Activated CD4-positive, alpha-beta T cell treated with anti-CD3 and anti-CD28 coated beads, Interleukin-2, amount 50 U/mL, for 24 hours (primary cell): ENCODE measurements at regions not wholly inside any gene's neighbourhood (a gene's known extent, or its start where the extent isn't known, plus 50 kb on each side); places are given as distances from the start of the nearest gene placed in this dataset.

Source experiments
- DNase-seq, 2 donors: peaks; one replicate each; pipeline ENCODE4 v3.0.0-alpha.2; 2020; ENCODE audit warnings: low read depth in 1 of 2, low spot score in 1 of 2

- no peak for DNase-seq
Measured at GRCh38 chr4:182155806-182156205, 87.4 kb upstream of the TENM3 start.

DNA sequence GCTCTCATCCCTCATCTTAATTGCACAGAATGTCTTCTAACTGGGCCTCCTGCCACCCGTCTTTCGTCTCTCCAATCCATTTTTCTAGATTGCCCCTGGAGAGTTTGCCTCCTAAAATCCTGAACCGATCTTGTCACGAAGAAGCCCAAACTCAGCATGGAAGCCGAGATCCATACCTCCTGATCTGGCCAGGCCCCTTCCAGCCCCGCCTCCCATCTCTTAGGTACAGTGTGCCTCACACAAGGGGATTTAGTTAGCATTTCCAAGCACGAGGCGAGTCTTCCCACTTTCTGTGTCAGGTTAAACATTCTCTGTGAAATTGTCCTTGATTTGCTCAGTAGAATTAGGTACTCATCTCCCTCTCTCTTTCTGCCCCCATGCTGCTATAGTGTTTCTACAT, 80.0 kb upstream of the TENM3 start:
- DNase-seq = no peak

- DNase-seq = no peak
Measured at GRCh38 chr4:182169572-182169971, 73.6 kb upstream of the TENM3 start.

- no peak for DNase-seq
Measured at GRCh38 chr4:182169987-182170386, 73.2 kb upstream of the TENM3 start.

- no peak for DNase-seq
Measured at GRCh38 chr4:182170417-182170935, 72.7 kb upstream of the TENM3 start.

- no peak for DNase-seq
Measured at GRCh38 chr4:182174979-182175378, 68.2 kb upstream of the TENM3 start.

DNA sequence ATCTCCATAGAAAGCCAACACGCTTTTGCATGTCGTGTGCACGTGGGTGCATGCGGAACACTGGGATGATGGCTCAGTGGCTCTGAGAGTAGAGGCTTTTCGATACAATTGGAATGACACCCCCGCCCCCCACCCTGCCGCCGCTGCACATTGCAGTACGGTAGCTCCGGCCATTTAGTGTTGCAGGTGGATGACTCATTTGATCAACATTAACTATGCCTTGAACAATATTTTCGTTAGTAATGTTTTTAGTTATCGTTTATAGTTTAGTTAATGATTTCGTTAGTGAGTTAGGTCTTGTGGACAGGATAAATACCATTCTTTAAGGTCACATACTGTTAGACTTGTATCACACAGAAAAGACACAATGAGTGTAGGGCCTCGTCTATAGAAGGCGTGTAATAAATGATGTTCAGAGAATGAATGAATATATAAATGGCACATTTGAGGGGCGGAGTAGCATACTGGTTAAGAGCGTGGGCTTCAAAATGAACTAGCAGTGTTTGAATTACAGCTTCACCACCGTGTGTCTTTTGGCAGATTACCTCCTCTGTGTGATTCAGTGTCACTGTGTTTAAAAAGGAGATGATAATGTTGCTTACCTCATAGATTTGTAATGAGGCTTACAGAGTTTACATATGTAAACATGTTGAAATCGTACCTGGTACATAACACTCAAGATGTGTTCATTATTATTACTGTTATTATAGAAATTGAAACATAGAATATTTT, 67.2 kb upstream of the TENM3 start:
- DNase-seq = no peak

- DNase-seq = no peak
Measured at GRCh38 chr4:182177166-182177565, 66.0 kb upstream of the TENM3 start.

DNA sequence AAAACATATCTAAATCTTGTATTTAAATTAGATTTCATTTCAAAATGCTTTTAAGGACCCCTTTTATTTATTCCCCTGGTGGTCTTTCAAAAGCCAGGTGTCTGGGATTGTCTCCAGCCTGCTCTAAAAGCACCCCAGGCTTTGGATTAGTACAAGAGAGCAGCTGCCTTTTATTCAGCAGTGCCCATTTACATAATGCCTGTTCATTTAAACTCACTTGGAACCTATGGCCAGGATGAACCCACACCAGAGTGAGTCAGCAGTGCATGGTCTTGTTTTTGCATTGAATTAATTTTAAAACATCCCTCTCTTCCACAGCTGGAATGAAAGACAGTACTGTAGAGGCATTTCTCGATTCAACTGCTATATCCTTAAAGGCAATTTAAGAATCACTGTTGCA, 64.1 kb upstream of the TENM3 start:
- DNase-seq = no peak

GRCh38 chr4:182179751-182180150, 63.5 kb upstream of the TENM3 start:
- no peak for DNase-seq

GRCh38 chr4:182185491-182185890, 57.7 kb upstream of the TENM3 start:
- DNase-seq = no peak

DNA sequence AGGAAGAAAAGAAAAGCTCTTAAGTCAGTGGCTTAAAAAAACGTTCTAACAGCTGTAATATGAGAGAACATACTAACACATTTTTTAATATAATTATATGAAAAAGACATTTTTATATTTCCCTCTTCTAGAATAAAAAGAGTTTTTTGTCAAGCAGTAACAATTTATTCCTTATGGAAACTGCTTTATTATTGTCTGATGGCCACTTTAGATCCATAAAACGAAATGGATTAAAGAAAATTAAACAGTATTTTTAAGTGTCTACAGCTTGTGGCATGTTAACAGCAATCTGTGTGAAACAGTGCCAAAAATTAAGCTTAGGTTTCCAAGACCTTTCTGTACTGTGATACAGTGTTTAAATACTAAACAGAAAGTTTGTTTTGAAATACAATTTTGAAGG, 55.5 kb upstream of the TENM3 start:
- DNase-seq = no peak

DNA sequence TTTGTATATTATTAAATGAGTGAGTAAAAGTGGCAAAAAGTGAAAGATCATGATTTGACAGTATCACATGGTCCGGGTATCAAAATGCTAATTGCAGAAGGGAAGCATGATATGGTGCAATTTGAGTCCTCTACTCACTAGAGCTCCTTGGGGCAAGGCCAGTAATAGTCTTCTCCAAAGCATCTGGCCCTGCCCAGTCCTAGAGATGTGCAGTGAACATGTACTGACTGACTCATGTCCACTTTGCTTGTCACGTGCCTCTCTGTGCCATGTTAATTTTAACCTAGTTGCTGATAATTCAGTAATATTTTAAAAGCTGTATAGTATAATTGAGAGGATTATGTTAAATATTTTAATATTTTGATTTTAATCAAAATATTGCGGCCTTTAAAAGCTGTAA, 54.6 kb upstream of the TENM3 start:
- DNase-seq = no peak

DNA sequence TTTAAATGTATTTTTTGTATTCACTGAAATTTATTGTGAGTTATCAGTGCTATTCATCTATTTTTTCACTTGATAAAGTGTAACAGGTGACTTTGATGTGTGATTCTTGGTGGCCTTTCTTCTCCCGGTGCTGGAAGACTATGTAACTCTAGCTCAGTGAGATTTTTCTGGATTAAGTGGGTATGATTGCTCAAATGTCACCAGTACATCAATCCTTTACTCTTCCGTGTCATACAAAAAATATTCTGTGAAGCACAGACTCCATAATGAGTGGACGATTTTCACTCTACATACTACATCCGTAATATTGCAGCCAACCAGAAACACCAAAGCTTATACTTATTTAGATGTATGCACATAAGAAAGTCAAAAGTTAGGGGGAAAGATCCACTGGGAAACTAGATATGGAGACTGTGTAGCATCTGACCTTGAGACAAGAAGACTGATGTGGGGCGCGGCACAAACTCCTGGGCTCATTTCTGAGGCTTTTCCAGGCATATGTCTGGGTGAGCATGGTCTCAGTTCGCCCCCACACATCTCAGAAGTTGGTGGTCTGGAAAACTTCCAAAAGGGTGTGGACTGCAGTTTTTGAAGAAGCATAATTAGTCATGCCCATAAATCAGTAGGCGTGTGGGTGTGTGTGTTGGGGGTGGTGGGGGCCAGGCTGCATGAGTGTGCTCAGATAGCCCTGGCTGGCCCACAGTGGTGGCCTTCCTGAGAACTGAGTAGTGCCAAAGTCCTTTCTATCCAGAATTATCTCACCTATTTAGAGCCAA, 53.9 kb upstream of the TENM3 start:
- DNase-seq = no peak

DNA sequence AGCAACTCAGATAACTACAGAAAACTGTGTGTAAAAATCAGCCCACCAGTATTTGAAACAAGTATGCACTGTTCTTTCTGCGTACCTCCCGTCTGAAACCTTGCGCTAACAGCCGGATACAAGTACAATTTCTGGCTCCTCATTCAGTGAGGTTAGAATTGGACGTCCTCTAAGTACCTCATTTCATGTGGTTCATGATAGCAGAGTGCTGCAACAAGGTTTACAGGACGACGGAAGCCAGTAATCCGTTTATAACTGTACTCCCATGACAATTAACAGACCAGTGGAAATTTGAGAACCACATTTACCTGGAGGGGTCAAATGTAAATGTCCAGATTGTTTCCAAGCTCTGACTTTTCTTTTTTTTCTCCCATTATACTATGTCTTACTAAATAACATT, 52.9 kb upstream of the TENM3 start:
- no peak for DNase-seq

- no peak for DNase-seq
Measured at GRCh38 chr4:182192511-182193181, 50.6 kb upstream of the TENM3 start.

DNA sequence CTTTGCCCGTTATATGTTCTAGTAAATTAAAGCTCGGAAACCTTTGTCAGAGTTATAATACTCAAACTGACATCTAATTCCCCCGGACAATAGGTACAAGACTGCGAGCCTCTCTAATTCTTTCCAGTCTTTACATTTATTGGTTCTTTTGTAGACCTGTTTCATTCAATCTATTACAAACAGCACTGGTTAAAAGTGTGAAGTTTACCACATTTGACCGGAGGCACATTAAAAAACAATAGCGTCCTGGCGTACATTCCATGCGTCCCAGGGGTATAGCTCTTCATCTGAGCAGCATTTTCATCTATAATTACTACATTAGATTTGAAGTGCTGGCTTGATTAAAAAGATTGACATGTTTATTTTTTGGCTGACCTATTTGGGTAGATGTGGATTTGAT, 49.9 kb upstream of the TENM3 start:
- no peak for DNase-seq
